Mesendoderm (in vitro differentiated cells): ENCODE measurements at regions not wholly inside any gene's neighbourhood (a gene's known extent, or its start where the extent isn't known, plus 50 kb on each side); places are given as distances from the start of the nearest gene placed in this dataset.
"Not testable (repeated sequence)": the region's sequence is repeated elsewhere in the genome, so short reads cannot be mapped to it uniquely, and the experiment has no call there.

Experiments used
- DNase-seq: peaks from one replicate; pipeline ENCODE4 v3.0.0; 2013
- H2AK5ac ChIP-seq: 2 replicates; pipeline ENCODE4 v1.6.1; 2013; ENCODE audit warnings: low read length, inconsistent platforms
- H2BK120ac ChIP-seq: 2 replicates; pipeline ENCODE4 v1.6.1; 2013; ENCODE audit warnings: low read depth, mild to moderate bottlenecking, low read length, moderate library complexity, mixed read lengths
- H2BK15ac ChIP-seq: replicated peaks from 2 replicates; pipeline ENCODE4 v1.6.1; 2013; ENCODE audit warnings: low read depth, mild to moderate bottlenecking, moderate library complexity
- H2BK5ac ChIP-seq: 2 replicates; pipeline ENCODE4 v1.6.1; 2013; ENCODE audit warnings: low read length, inconsistent platforms
- H3K18ac ChIP-seq: 2 replicates; pipeline ENCODE4 v1.6.1; 2013; ENCODE audit warnings: mild to moderate bottlenecking, low read length, mixed read lengths
- H3K23ac ChIP-seq: one replicate; pipeline ENCODE4 v1.6.1; 2013; ENCODE audit warnings: low read length
- H3K27ac ChIP-seq: 2 replicates; pipeline ENCODE4 v1.5.1; 2013; ENCODE audit warnings: low read depth, mild to moderate bottlenecking, inconsistent platforms, low read length, moderate library complexity
- H3K27me3 ChIP-seq: 2 replicates; pipeline ENCODE4 v1.6.1; 2013; ENCODE audit warnings: low read length, control low read depth, mild to moderate bottlenecking, inconsistent platforms; ENCODE audit not compliant: insufficient read depth, poor library complexity
- H3K36me3 ChIP-seq: 2 replicates; pipeline ENCODE4 v1.6.1; 2013; ENCODE audit warnings: low read length, inconsistent platforms; ENCODE audit not compliant: control insufficient read depth, insufficient read depth
- H3K4ac ChIP-seq: one replicate; pipeline ENCODE4 v1.6.1; 2013; ENCODE audit warnings: low read depth, mild to moderate bottlenecking, low read length, moderate library complexity
- H3K4me1 ChIP-seq: 2 replicates; pipeline ENCODE4 v1.6.1; 2013; ENCODE audit warnings: low read depth, low read length, inconsistent platforms; ENCODE audit not compliant: control insufficient read depth
- H3K4me2 ChIP-seq: 2 replicates; pipeline ENCODE4 v1.6.1; 2013; ENCODE audit warnings: low read length
- H3K4me3 ChIP-seq: 2 replicates; pipeline ENCODE4 v1.5.1; 2013; ENCODE audit warnings: mild to moderate bottlenecking, low read length
- H3K56ac ChIP-seq: one replicate; pipeline ENCODE4 v1.6.1; 2013; ENCODE audit warnings: low read length
- H3K79me1 ChIP-seq: 2 replicates; pipeline ENCODE4 v1.6.1; 2013; ENCODE audit warnings: low read length, inconsistent platforms
- H3K79me2 ChIP-seq: 2 replicates; pipeline ENCODE4 v1.6.1; 2013; ENCODE audit warnings: mild to moderate bottlenecking, low read length; ENCODE audit not compliant: control insufficient read depth, insufficient read depth
- H3K9ac ChIP-seq: 2 replicates; pipeline ENCODE4 v1.6.1; 2013; ENCODE audit warnings: low read length, inconsistent platforms
- H4K5ac ChIP-seq: one replicate; pipeline ENCODE4 v1.6.1; 2013; ENCODE audit warnings: low read length
- H4K8ac ChIP-seq: one replicate; pipeline ENCODE4 v1.6.1; 2013; ENCODE audit warnings: low read depth, mild to moderate bottlenecking, control low read depth, low read length, moderate library complexity
- WGBS: extraction: QIAGEN DNeasy Blood & Tissue Kit; methylation state at CpG from one replicate; pipeline ENCODE4 v1.1.7; 2013; ENCODE audit warnings: low lambda C conversion rate, missing lambda C conversion rate; ENCODE audit not compliant: insufficient coverage; ENCODE audit errors: extremely low coverage; 5-methylcytosine and 5-hydroxymethylcytosine counted together

DNA sequence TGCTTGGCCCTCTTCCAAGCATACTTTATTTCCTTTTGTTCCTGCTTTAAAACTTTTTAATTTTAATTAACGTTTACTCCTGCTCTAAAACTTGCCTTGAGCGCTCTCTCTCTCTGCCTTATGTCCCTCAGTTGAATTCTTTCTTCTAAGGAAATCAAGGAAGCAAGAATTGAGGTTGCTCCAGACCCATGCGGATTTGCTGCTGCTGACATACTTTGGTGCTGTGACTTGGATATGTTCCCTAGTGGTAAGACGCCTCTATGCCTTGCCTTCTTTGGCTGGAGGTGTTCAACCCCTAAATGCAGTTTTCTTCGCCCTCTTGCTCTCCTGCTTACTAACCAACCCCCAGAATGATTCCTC is 148.1 kb downstream of the ADSS2 start:
- Histone ChIP-seq H2BK5ac (no peak overlapping the region), H2AK5ac (no peak overlapping the region), H3K4me3 (no peak overlapping the region), H3K27me3 (no peaks in the 10 kb centered on the region), H3K36me3 (no peaks in the 10 kb centered on the region), H3K4me1 (peaks cover 1% of the 10 kb centered on the region), H3K9ac (no peak overlapping the region), H3K56ac (no peak overlapping the region), H3K27ac (no peak overlapping the region), H3K18ac (no peak overlapping the region), H3K4ac (no peak overlapping the region), H3K23ac (no peak overlapping the region), H4K5ac (no peak overlapping the region), H2BK120ac (no peak overlapping the region), H4K8ac (no peak overlapping the region), H2BK15ac (no peak overlapping the region), H3K79me2 (no peaks in the 10 kb centered on the region), H3K4me2 (no peak overlapping the region), H3K79me1 (no peaks in the 10 kb centered on the region)
- WGBS: no CpG with 5 or more reads among the region's 5 CpGs
- DNase-seq: no peak

GRCh38 chr1:244304156-244304555 is 147.6 kb downstream of the ADSS2 start:
- Histone ChIP-seq H2AK5ac (no peak overlapping the region), H3K4me2 (no peak overlapping the region), H3K18ac (no peak overlapping the region), H3K4me1 (peaks cover 1% of the 10 kb centered on the region), H3K23ac (no peak overlapping the region), H2BK120ac (no peak overlapping the region), H3K79me1 (no peaks in the 10 kb centered on the region), H3K27ac (no peak overlapping the region), H3K79me2 (no peaks in the 10 kb centered on the region), H2BK15ac (no peak overlapping the region), H2BK5ac (no peak overlapping the region), H4K8ac (no peak overlapping the region), H3K9ac (no peak overlapping the region), H3K56ac (peak overlapping the region; percentile 49), H3K4ac (no peak overlapping the region), H3K4me3 (no peak overlapping the region), H3K27me3 (no peaks in the 10 kb centered on the region), H4K5ac (no peak overlapping the region), H3K36me3 (no peaks in the 10 kb centered on the region)
- no CpG with 5 or more reads among the region's 11 CpGs for WGBS
- no peak for DNase-seq

DNA sequence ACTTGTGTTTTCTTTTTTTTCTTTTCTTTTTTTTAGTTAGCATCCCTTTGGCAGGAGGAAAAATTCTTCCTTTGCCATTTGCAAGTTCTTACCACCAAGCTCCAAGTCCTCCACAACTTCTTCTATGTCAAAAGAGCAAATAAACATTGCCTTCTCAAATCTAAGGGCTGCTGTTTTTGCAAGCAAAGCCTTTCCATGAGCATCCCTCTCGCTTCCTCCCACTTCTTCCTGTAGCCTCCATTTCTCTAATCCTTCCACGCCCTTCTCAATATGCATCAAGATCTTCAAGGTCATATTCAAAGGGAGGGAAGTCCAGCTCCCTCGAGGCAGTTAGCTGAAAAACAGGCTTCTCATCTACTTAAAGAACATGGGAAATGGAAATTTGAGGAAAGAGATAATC is 147.1 kb downstream of the ADSS2 start:
- H2BK5ac ChIP-seq: no peak overlapping the region
- DNase-seq: no peak
- H3K27ac ChIP-seq: no peak overlapping the region
- H3K23ac ChIP-seq: no peak overlapping the region
- H3K27me3 ChIP-seq: no peaks in the 10 kb centered on the region
- no peak overlapping the region for H4K8ac ChIP-seq
- no CpG with 5 or more reads among the region's 3 CpGs for WGBS
- H3K4me1 ChIP-seq: no peaks in the 10 kb centered on the region
- H3K4ac ChIP-seq: no peak overlapping the region
- H3K4me2 ChIP-seq: no peak overlapping the region
- no peak overlapping the region for H2BK120ac ChIP-seq
- no peak overlapping the region for H3K18ac ChIP-seq
- H3K79me2 ChIP-seq: no peaks in the 10 kb centered on the region
- H3K4me3 ChIP-seq: no peak overlapping the region
- no peak overlapping the region for H4K5ac ChIP-seq
- H3K36me3 ChIP-seq: no peaks in the 10 kb centered on the region
- H2BK15ac ChIP-seq: no peak overlapping the region
- H3K9ac ChIP-seq: no peak overlapping the region
- H3K79me1 ChIP-seq: no peaks in the 10 kb centered on the region
- H2AK5ac ChIP-seq: no peak overlapping the region
- no peak overlapping the region for H3K56ac ChIP-seq

GRCh38 chr1:244305776-244306341 is 145.8 kb downstream of the ADSS2 start:
- Histone ChIP-seq H3K4me1 (no peaks in the 10 kb centered on the region), H2BK15ac (no peak overlapping the region), H3K4me2 (no peak overlapping the region), H3K23ac (no peak overlapping the region), H3K27ac (no peak overlapping the region), H4K8ac (no peak overlapping the region), H3K27me3 (no peaks in the 10 kb centered on the region), H3K9ac (no peak overlapping the region), H3K79me2 (no peaks in the 10 kb centered on the region), H3K4ac (no peak overlapping the region), H4K5ac (no peak overlapping the region), H2BK120ac (no peak overlapping the region), H3K4me3 (no peak overlapping the region), H3K18ac (no peak overlapping the region), H3K36me3 (no peaks in the 10 kb centered on the region), H2BK5ac (no peak overlapping the region), H2AK5ac (no peak overlapping the region), H3K56ac (no peak overlapping the region), H3K79me1 (no peaks in the 10 kb centered on the region)
- WGBS: no CpG with 5 or more reads among the region's 4 CpGs
- no peak for DNase-seq

DNA sequence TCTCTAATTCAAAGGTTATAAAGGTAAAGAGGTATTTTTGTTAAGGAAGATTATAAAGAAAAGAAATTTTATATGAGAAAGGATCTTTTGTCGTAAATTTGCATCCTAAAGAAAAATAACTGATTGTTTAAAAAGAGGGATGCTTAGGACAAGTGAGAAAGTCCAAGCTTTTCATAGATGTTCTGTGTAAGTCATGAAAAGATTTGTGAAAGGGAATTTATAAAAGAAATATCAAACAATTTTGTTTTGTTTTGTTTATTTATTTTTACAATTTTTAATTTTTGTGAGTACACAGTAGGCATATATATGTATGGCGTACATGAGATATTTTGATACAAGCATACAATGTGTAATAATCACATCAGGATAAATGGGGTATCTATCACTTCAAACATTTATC is 145.2 kb downstream of the ADSS2 start:
- 100% methylated on average over 1 of the region's 2 CpGs for WGBS
- Histone ChIP-seq H3K79me1 (no peaks in the 10 kb centered on the region), H3K4ac (no peak overlapping the region), H3K9ac (no peak overlapping the region), H3K4me3 (no peak overlapping the region), H2AK5ac (no peak overlapping the region), H3K56ac (no peak overlapping the region), H2BK120ac (no peak overlapping the region), H3K4me1 (no peaks in the 10 kb centered on the region), H3K27ac (no peak overlapping the region), H3K36me3 (no peaks in the 10 kb centered on the region), H3K4me2 (no peak overlapping the region), H3K27me3 (no peaks in the 10 kb centered on the region), H2BK15ac (no peak overlapping the region), H2BK5ac (no peak overlapping the region), H4K5ac (no peak overlapping the region), H3K79me2 (no peaks in the 10 kb centered on the region), H3K18ac (no peak overlapping the region), H3K23ac (no peak overlapping the region), H4K8ac (no peak overlapping the region)
- no peak for DNase-seq

GRCh38 chr1:244309191-244309590 is 142.5 kb downstream of the ADSS2 start:
- H3K4me2 ChIP-seq, H3K27ac ChIP-seq, H3K4ac ChIP-seq, H2BK15ac ChIP-seq, H4K8ac ChIP-seq, H3K18ac ChIP-seq, H3K79me2 ChIP-seq, H4K5ac ChIP-seq, H3K4me1 ChIP-seq, DNase-seq, H2BK120ac ChIP-seq, H3K27me3 ChIP-seq, H3K9ac ChIP-seq, H3K79me1 ChIP-seq, H3K36me3 ChIP-seq, H3K56ac ChIP-seq, H3K4me3 ChIP-seq, H2BK5ac ChIP-seq, H2AK5ac ChIP-seq, H3K23ac ChIP-seq: not testable (repeated sequence)
- no CpG with 5 or more reads among the region's 4 CpGs for WGBS
